GM12878 (cell line): ENCODE measurements at regions not wholly inside any gene's neighbourhood (a gene's known extent, or its start where the extent isn't known, plus 50 kb on each side); places are given as distances from the start of the nearest gene placed in this dataset.

ENCODE experiments used
- ESRRA ChIP-seq: IDR thresholded peaks from 2 replicates; pipeline ENCODE4 v1.6.1; 2012; ENCODE audit warnings: mild to moderate bottlenecking, low read length, improper control_type of control experiment
- SMC3 ChIP-seq: IDR thresholded peaks from 2 replicates; pipeline ENCODE4 v1.6.1; 2011; ENCODE audit warnings: low read length, improper control_type of control experiment, borderline replicate concordance
- TF ChIP-seq, protein P1 (sequence below): fragments of 450-650 bp; formaldehyde crosslinking; IDR thresholded peaks from 2 replicates; pipeline ENCODE4 v1.4.0; 2020; ENCODE audit warnings: mild to moderate bottlenecking, moderate library complexity
- TF ChIP-seq, protein P2 (sequence below): fragments of 450-650 bp; IDR thresholded peaks from 2 replicates; pipeline ENCODE4 v1.6.1; 2014; ENCODE audit warnings: mild to moderate bottlenecking

DNA sequence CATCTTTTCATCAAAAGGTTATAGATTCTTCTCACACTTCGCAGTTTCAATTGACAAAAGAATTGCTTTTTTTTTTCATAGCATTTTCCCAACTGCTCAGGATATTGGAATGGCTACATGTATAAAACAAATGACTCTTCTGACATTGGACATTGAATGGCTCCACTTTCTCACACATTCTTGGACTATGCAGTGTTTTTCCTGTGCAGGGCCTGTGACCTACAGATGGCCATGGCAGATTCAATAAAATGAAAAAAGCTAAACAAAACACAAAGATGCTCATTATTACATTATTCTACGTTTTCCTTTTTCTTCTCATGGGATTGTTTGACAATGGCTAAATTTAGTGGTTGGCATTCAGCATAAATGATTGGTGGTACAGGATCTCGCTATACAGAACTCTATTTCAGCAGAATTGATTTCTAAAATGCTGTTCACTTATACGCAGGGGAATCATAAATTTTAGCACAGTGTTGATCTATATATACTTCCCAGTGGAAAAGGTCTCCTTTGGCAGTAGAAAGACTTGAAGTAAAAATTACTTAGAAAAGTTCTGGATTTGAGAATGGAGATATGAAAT lies 115.6 kb upstream of the ADAMTS5 start:
- TF ChIP-seq SMC3 = no peak
- TF ChIP-seq ESRRA = no peak
- TF ChIP-seq, protein P1, sequence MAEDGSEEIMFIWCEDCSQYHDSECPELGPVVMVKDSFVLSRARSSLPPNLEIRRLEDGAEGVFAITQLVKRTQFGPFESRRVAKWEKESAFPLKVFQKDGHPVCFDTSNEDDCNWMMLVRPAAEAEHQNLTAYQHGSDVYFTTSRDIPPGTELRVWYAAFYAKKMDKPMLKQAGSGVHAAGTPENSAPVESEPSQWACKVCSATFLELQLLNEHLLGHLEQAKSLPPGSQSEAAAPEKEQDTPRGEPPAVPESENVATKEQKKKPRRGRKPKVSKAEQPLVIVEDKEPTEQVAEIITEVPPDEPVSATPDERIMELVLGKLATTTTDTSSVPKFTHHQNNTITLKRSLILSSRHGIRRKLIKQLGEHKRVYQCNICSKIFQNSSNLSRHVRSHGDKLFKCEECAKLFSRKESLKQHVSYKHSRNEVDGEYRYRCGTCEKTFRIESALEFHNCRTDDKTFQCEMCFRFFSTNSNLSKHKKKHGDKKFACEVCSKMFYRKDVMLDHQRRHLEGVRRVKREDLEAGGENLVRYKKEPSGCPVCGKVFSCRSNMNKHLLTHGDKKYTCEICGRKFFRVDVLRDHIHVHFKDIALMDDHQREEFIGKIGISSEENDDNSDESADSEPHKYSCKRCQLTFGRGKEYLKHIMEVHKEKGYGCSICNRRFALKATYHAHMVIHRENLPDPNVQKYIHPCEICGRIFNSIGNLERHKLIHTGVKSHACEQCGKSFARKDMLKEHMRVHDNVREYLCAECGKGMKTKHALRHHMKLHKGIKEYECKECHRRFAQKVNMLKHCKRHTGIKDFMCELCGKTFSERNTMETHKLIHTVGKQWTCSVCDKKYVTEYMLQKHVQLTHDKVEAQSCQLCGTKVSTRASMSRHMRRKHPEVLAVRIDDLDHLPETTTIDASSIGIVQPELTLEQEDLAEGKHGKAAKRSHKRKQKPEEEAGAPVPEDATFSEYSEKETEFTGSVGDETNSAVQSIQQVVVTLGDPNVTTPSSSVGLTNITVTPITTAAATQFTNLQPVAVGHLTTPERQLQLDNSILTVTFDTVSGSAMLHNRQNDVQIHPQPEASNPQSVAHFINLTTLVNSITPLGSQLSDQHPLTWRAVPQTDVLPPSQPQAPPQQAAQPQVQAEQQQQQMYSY (CRISPR knock-in tag) = no peak
- TF ChIP-seq, protein P2, sequence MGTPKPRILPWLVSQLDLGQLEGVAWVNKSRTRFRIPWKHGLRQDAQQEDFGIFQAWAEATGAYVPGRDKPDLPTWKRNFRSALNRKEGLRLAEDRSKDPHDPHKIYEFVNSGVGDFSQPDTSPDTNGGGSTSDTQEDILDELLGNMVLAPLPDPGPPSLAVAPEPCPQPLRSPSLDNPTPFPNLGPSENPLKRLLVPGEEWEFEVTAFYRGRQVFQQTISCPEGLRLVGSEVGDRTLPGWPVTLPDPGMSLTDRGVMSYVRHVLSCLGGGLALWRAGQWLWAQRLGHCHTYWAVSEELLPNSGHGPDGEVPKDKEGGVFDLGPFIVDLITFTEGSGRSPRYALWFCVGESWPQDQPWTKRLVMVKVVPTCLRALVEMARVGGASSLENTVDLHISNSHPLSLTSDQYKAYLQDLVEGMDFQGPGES = no peak
